SK-N-MC (cell line): ENCODE measurements at regions not wholly inside any gene's neighbourhood (a gene's known extent, or its start where the extent isn't known, plus 50 kb on each side); places are given as distances from the start of the nearest gene placed in this dataset.

Source experiments
- EZH2 ChIP-seq: fragments of 200-600 bp; sonication (generic); IDR thresholded peaks from one replicate; pipeline ENCODE4 v1.6.1; 2017; ENCODE audit warnings: antibody characterized with exemption
- FOXP2 ChIP-seq: optimal IDR thresholded peaks from 2 replicates; pipeline ENCODE3; 2011; ENCODE audit warnings: mild to moderate bottlenecking, moderate library complexity; ENCODE audit not compliant: insufficient read depth; ENCODE audit errors: extremely low read length, control extremely low read depth
- POLR2AphosphoS5 ChIP-seq: IDR thresholded peaks from 2 replicates; pipeline ENCODE4 v1.6.1; 2012; ENCODE audit warnings: mild to moderate bottlenecking, low read depth, low read length, borderline replicate concordance

DNA sequence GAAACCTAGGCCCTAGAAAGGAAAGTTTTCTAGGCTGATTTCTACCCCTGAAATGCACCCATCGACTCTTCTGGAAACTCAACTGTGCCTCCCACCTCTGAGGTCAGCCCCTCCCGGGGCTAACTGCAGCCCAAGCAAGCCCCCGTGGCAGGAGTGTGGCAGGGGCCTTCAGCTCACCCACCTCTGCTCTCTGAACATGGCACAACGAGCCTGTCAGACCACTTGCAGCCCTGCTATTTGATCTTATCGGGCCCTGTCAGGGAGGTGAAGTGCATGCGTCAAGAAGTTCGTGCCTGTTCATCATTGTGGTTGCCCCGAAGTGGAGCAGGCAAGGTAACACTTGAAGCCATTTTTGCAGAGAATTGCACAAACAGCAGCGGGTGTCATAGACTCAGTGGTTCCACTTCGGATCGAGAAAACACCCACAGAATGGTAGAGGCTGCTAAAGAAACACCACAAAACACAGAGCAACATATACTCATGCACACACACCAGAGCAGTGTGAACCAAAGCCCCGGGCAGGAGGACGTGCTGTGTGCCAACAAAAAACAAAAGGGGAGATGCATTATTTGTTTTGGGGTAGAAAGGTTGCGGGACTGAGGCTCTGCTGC, 262.7 kb downstream of the ETS1 start:
- TF ChIP-seq POLR2AphosphoS5 (no peak), EZH2 (no peak), FOXP2 (no peak)
